Duodenal mucosa (tissue), 2 donors: ENCODE measurements at regions not wholly inside any gene's neighbourhood (a gene's known extent, or its start where the extent isn't known, plus 50 kb on each side); places are given as distances from the start of the nearest gene placed in this dataset.

Experiments
- H3K27ac ChIP-seq: one replicate; pipeline ENCODE4 v1.7.0; 2013; ENCODE audit warnings: low read depth, low read length
- H3K27me3 ChIP-seq, 2 donors: one replicate each; pipeline ENCODE4 v1.7.0; 2013; ENCODE audit warnings: low read length in 2 of 2, control low read depth in 1 of 2; ENCODE audit not compliant: insufficient read depth in 2 of 2, control insufficient read depth in 1 of 2
- H3K36me3 ChIP-seq, 2 donors: one replicate each; pipeline ENCODE4 v1.7.0; 2013; ENCODE audit warnings: low read length in 2 of 2, control low read depth in 1 of 2; ENCODE audit not compliant: insufficient read depth in 2 of 2, control insufficient read depth in 1 of 2
- H3K4me1 ChIP-seq, 2 donors: one replicate each; pipeline ENCODE4 v1.7.0; 2013; ENCODE audit warnings: low read length in 2 of 2, control low read depth in 1 of 2; ENCODE audit not compliant: insufficient read depth in 2 of 2, control insufficient read depth in 1 of 2
- H3K4me3 ChIP-seq, 2 donors: one replicate each; pipeline ENCODE4 v1.7.0; 2013; ENCODE audit warnings: low read length in 2 of 2, low read depth in 1 of 2
- H3K9ac ChIP-seq, 2 donors: one replicate each; pipeline ENCODE4 v1.7.0; 2013; ENCODE audit warnings: low read length in 2 of 2, low read depth in 1 of 2
- H3K9me3 ChIP-seq, 2 donors: one replicate each; pipeline ENCODE4 v1.7.0; 2013; ENCODE audit warnings: low read length in 2 of 2, control low read depth in 1 of 2; ENCODE audit not compliant: control insufficient read depth in 1 of 2

DNA sequence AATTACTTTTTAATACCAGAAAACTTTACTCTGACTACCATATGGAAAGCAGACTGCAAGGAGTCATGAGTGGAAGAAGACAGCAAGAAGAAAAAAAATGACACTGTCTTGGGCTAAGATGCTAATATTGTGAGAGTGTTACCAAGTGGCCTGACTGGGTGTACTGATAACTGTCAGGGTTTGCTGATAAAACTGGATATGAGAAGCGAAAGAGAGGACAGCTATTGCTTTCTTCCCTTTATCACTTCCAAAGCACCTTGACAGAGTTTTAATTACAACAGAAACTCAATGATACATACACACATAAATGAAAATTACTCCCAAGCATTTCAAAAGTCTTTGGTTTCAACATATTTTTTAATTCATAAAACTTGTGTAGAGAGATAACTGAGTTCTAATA is 368.5 kb downstream of the ZEB2 start:
- Histone ChIP-seq H3K36me3 (no peaks in the 10 kb centered on the region), H3K4me3 (no peak overlapping the region), H3K9ac (no peak overlapping the region), H3K9me3 (no peaks in the 10 kb centered on the region), H3K27ac (no peak overlapping the region), H3K4me1 (no peaks in the 10 kb centered on the region), H3K27me3 (no peaks in the 10 kb centered on the region)

DNA sequence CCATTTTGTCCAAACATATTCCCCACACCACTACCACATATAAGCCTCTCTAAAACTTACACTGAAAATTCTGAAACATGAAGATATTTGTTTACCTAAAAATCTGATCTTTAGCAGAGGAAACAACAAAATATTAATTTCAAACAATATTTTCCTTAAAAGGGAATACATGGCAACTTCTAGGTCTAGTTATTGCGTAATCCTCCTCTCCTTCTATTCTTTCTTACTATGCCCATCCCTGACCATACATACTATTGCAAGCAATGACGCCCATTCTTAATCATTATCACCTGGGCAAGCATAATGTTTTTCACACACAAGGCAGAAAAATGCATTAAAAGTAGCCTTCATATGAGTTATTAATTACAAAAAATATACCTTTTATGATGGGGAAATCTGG is 372.6 kb downstream of the ZEB2 start:
- no peak overlapping the region for H3K27ac ChIP-seq
- no peak overlapping the region for H3K4me3 ChIP-seq
- no peaks in the 10 kb centered on the region for H3K27me3 ChIP-seq
- no peaks in the 10 kb centered on the region for H3K9me3 ChIP-seq
- no peaks in the 10 kb centered on the region for H3K36me3 ChIP-seq
- no peaks in the 10 kb centered on the region for H3K4me1 ChIP-seq
- H3K9ac ChIP-seq: no peak overlapping the region

DNA sequence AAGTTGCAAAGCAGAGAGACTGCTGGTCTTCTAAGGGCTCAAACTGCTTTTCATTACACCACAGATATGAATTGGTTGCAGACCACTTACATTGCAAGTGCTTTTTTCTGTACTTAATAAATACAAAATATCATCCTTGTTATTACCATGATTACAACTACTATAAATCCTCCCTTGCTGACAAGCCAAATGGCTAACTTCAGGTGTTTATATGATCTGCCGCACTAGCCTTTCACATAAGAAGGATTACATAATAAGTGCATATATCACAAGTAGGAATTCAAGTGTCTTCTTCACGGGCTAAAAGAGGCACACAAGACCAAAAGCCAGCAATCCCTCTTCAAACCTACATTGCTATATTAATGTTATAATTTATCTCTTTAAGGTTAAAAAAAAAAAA is 373.0 kb downstream of the ZEB2 start:
- no peaks in the 10 kb centered on the region for H3K27me3 ChIP-seq

DNA sequence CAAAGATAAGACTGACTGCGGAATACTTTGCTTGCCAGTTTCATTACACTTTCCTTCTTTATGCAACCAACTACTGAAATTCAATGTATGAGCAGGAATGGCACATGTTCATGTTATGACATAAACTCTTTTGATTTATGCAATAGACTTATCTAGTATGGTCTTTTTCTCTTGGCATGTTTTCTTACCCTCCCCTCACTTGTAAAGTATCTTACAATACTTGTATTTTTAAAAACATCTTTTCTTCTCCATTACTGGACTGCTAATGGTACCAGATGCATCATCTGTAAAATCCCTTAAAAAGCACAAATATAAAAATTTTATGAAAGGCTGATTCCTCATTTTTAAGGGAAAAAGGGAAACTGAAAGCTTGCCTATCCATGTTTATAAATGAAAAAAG is 373.8 kb downstream of the ZEB2 start:
- no peak overlapping the region for H3K4me3 ChIP-seq
- H3K27ac ChIP-seq: no peak overlapping the region
- H3K9ac ChIP-seq: no peak overlapping the region
- H3K9me3 ChIP-seq: no peaks in the 10 kb centered on the region
- H3K27me3 ChIP-seq: no peaks in the 10 kb centered on the region
- H3K4me1 ChIP-seq: no peaks in the 10 kb centered on the region
- no peaks in the 10 kb centered on the region for H3K36me3 ChIP-seq

More for the DNA sequence above, 373.0 kb downstream of the ZEB2 start:
- Histone ChIP-seq H3K9me3 (no peaks in the 10 kb centered on the region), H3K9ac (no peak overlapping the region), H3K4me3 (no peak overlapping the region), H3K36me3 (no peaks in the 10 kb centered on the region), H3K27ac (no peak overlapping the region), H3K4me1 (no peaks in the 10 kb centered on the region)

DNA sequence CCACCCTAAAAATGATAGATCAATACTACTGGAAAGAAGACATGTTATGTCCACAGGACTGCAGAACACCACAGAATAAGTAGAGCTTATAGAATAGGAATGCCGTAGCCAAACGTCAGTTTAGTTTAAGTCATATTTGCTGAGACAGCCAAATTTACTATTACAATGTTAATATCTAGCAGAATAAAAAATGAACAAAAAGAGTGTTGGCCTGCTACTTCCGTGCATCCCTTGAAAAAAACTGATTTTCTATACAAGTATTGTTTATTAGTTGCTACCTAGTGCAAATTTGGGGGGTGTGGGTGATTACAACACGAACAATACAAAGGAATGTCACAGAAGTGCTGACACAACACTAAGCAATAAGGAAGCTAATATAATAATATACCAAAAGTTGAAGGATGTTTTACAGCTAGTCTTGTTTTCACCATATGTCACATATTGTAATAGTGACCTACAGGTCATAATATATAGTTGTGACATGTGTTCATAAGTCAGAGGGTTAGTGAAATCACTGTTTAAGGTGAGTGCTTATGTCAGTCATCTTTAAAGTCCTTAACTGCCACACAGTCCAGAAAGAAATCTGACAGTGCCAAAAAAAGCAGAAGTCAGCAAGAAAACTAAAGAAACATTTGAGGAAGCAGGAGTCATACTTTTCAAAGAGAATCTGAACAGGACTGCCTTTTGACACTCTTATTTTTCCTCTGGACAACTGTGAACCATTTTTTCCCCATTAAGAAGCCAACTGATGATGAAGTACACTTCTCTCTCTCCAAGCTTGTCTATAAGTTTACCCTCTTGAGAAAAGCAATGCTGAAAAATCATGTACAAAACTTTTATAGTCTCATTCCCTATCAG is 376.4 kb downstream of the ZEB2 start:
- no peak overlapping the region for H3K4me3 ChIP-seq
- no peaks in the 10 kb centered on the region for H3K36me3 ChIP-seq
- H3K27me3 ChIP-seq: no peaks in the 10 kb centered on the region
- H3K9ac ChIP-seq: no peak overlapping the region
- no peaks in the 10 kb centered on the region for H3K4me1 ChIP-seq
- no peaks in the 10 kb centered on the region for H3K9me3 ChIP-seq
- H3K27ac ChIP-seq: no peak overlapping the region

DNA sequence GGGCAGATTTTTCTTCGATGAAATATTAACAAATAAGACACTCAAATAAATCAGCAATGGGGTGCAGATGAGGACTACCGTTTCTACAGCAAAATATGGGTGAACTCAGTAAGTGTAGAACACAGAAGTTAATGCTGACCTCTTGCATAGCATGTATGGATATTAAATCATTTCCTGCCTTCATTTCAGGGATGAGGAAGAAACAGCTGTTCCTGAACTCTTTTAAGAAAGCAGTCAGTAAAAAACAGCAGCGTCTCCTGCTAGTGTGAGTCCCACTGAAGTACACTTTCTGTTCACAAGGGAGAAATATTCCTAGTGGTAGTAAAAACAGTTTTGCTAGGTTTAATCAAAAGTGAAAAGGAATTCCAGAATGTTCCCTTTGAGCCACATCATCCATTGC is 379.0 kb downstream of the ZEB2 start:
- Histone ChIP-seq H3K9ac (no peak overlapping the region), H3K27me3 (no peaks in the 10 kb centered on the region), H3K9me3 (no peaks in the 10 kb centered on the region), H3K4me1 (no peaks in the 10 kb centered on the region), H3K27ac (no peak overlapping the region), H3K36me3 (no peaks in the 10 kb centered on the region), H3K4me3 (no peak overlapping the region)

DNA sequence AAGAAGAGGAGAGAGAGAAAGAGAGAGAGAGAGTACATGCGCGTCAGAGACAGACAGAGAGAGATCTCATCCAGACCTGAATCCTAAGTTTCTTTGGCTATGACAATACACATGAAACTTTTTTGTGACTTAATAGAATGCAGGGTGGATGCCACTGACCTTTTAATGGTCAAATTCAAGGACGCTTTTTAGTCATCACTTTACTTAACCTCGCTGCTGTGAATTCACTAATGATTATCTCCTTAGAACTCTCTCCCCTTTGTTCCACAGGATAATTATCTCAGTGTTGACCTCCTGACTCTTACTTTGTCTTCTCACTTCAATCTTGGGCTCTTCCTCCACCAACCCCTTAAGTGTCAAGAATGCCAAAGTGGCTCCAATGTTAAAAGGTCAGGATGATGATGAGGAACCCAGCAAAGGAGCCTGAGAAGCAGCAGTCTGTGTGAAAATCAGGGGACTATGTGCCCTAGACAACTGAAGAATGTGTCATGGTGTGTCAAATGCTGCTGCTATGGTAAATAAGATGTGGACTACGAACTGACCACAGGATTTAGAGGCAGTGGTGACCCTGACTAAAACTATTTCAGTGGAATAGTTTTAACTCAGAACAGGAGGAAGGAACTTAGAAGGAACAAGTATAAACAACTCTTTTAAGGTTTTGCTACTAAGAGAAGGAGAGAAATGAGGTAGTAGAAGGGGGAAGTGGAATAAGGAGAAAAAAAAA is 382.1 kb downstream of the ZEB2 start:
- no peaks in the 10 kb centered on the region for H3K9me3 ChIP-seq
- no peaks in the 10 kb centered on the region for H3K4me1 ChIP-seq
- H3K4me3 ChIP-seq: no peak overlapping the region
- no peak overlapping the region for H3K27ac ChIP-seq
- H3K9ac ChIP-seq: no peak overlapping the region
- H3K36me3 ChIP-seq: no peaks in the 10 kb centered on the region
- H3K27me3 ChIP-seq: no peaks in the 10 kb centered on the region

DNA sequence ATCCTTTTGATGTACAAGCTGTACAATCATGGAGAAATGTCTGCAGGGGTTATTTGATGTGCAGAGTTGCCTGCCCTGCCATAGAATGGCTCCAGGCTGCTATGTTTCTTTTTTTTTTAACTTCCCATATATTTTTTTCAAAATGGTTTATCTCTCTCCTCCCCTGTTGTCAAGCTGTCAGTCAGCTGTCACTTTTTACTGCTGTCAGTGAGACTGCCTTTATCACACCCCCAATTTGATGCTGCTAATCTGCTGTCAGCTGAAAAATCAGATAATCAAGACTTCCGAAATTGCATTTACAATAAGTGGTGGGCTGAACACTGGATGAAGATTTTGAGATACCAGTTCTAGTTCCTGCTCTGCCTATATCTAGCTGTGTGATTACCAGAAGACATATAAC is 382.6 kb downstream of the ZEB2 start:
- H3K4me3 ChIP-seq: no peak overlapping the region
- H3K4me1 ChIP-seq: no peaks in the 10 kb centered on the region
- H3K36me3 ChIP-seq: no peaks in the 10 kb centered on the region
- H3K9me3 ChIP-seq: no peaks in the 10 kb centered on the region
- H3K27ac ChIP-seq: no peak overlapping the region
- no peaks in the 10 kb centered on the region for H3K27me3 ChIP-seq
- no peak overlapping the region for H3K9ac ChIP-seq

DNA sequence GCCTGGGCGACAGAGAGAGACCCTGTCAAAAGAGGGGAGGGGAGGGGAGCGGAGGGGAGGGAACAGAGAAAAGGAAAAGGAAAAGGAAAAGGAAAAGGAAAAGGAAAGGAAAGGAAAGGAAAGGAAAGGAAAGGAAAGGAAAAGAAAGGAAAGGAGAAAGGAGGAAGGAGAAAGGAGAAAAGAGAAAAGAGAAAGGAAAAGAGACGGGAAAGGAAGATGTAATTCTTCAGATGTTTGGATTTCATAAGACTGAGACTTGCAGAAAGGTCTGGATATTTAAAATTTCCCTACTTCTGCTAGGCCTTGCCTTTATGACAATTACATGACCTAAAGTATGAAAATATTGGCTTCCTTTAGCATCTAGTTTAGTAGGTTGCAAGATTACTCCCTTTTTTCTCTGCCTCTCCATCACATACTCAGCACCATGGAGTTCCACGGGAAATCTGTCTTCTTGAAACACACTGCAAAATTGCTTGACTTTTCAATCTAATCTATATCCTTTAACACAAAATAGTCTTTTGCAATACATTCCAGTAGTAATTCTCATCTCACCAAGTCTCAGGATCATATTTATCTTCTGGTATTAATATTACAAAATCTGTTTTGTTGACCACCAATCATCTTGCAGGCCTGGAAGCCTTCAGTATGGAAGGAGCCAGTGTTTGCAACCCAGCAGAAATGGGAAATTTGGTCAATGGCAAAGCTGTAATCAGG is 383.5 kb downstream of the ZEB2 start:
- no peak overlapping the region for H3K4me3 ChIP-seq
- no peaks in the 10 kb centered on the region for H3K27me3 ChIP-seq

More for the DNA sequence above, 383.5 kb downstream of the ZEB2 start:
- no peaks in the 10 kb centered on the region for H3K36me3 ChIP-seq
- H3K9ac ChIP-seq: no peak overlapping the region
- no peaks in the 10 kb centered on the region for H3K4me1 ChIP-seq
- no peak overlapping the region for H3K27ac ChIP-seq
- H3K9me3 ChIP-seq: no peaks in the 10 kb centered on the region
